ENCODE measurements at regions not wholly inside any gene's neighbourhood (a gene's known extent, or its start where the extent isn't known, plus 50 kb on each side); places are given as distances from the start of the nearest gene placed in this dataset.

- DNase-seq = no peak
These were observed 1825.1 kb upstream of the IGFBP7 start for GRCh38 chr4:58935332-58935731.

- no peak for DNase-seq
These were observed 1826.3 kb upstream of the IGFBP7 start for GRCh38 chr4:58936436-58936835.

DNA sequence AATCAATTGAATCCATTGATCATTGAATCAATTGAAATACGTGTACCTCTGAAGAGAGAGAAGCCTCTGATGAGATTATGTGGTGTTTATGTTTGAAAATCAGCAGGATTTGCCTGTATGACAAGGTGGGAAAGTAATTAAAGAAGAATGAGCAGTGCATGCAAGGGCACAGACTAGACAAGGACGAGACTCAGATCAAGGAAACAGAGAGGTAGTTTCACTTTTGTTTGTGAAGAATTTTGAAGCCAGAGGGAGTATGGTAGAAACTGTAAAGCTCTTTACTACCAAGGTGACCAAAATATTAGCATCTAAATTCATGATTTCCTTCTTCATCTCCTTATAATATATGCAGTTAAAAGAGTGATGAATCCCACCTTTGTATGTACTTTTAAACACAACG, 1830.0 kb upstream of the IGFBP7 start:
- no peak for DNase-seq

DNA sequence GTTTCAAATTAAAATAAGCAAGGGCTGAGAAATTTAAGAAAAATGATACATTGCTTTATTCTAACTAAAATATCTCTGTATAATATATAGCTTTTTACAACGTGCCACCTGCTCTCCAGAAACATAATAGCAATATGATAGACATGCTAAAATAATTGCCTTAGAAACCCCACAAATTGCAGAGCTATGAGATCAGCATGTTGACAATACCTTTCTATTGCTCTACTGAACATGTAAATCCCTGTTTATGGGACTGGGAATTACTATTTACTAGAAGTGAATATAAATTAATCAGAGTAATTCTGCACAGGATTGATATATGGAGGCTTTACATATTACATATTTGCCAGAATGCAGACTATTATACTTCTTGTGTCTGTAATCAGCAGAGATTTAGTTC, 1831.1 kb upstream of the IGFBP7 start:
- no peak for DNase-seq

DNA sequence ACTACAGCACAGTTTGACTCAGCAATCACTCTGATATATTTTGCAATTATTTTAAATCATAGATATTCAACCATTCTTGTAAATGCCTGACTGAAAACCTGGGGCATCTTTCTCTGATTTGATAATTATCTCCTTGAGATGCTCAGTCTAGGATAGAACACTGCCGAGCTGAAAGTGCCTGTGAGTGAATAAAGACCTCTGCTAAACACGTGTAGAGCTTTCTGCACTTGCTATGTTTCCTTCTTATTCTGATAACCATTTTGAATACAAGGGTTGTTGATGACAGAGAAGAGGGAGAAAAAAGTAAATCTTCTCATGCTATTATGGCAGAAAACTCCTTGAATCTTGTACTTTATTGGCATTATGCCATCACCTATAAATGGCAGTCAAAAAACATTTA, 1843.4 kb upstream of the IGFBP7 start:
- DNase-seq = no peak

- no peak for DNase-seq
These were observed 1847.5 kb upstream of the IGFBP7 start for GRCh38 chr4:58957711-58958110.

- DNase-seq = no peak
These were observed 1851.1 kb upstream of the IGFBP7 start for GRCh38 chr4:58961283-58961682.

DNA sequence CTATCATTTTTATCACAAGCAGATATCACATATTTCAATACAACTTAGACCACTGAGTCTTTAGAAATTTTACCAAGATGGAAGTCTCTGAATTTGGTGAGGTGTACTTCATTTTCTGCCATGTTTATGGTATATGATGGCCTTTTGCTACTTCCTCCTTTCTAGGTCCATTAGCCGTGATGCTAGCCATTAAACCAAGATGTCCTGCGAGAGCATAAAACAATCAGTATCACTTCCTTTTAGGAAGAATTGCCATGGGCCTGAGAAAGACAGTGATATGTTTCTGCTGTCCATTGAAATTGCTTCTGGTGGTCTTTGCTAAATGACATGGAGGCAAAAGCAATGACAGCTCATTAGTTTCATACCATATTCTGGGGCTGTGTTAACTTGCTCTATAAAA, 1851.7 kb upstream of the IGFBP7 start:
- no peak for DNase-seq

GRCh38 chr4:58962424-58962823, 1852.2 kb upstream of the IGFBP7 start:
- no peak for DNase-seq

GRCh38 chr4:58981828-58982227, 1871.6 kb upstream of the IGFBP7 start:
- no peak for DNase-seq

DNA sequence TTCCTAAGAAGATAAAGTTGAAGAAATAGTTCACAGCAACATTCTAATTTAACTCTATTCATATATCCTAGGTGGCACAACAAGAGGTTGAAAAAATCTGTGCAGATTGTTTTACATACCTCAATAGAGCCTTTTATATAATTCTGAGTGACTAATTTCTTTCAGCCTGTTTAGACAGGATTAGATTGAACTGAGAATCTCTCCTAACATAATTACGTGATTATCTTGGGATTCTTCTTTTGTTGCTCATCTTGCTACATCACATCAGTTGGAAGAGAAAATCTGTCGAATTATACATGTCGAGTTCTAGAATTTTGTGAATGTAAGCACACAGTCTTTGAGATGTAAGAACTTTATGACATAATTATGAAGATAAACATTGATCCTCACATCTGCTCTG, 1873.7 kb upstream of the IGFBP7 start:
- no peak for DNase-seq

GRCh38 chr4:59002148-59002547, 1892.0 kb upstream of the IGFBP7 start:
- DNase-seq = no peak

DNA sequence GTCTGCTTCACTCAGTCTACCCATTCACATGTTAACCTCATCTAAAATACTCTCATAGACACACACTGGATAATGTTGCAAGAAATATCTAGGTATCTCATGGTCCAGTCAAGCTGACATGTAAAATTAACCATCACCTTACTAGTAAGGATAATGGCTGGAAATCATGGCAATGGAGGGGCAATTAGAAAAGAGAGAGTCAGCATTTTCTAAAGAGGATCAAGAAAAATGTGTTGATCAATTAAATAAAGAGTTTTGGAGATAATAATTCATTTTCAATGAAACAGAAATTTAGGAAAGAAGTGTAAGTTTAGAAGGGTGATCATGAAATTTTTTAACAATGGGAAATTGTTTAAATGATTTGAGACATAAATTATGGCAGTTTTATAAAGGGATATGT, 1914.1 kb upstream of the IGFBP7 start:
- DNase-seq = no peak

- no peak for DNase-seq
These were observed 1927.6 kb upstream of the IGFBP7 start for GRCh38 chr4:59037812-59038211.

GRCh38 chr4:59039046-59039445, 1928.9 kb upstream of the IGFBP7 start:
- DNase-seq = no peak

- no peak for DNase-seq
These were observed 1934.2 kb upstream of the IGFBP7 start for GRCh38 chr4:59044286-59044900.

DNA sequence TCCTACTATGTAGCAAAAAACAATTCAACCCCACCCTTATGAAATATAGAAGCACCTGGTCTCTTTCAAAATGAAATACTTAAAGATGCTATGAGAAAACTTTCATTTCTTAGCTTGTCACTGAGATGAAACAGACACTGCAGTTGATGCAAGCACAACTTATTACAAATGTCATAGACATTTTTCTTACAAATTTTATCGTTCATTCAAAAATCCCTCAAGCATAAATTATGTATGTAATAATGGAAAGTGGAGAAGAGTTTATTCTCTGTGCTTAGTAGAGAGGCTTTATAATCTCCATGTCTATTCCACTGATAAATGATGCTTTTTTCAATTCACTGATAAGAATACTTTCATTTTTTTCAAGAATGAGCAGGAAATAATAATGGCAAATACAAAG, 1943.9 kb upstream of the IGFBP7 start:
- DNase-seq = no peak

DNA sequence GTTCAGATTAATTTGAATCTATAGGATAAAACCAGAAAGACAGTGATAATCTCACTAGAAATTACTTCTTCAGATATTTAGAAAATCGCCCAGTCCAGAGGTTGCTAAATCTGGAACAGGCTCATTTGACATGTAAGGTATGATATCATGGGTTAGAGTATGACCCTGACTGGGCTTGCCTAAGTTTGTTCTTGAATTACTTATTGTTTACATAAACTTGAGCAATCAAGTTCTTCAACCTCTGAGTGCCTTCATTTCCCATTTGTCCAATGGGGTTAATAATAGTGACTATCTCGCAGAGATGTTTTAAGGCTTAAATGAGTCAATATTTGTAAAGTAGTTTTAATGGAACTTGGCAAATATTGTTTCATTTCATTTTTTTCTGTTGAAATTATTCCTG, 1947.6 kb upstream of the IGFBP7 start:
- DNase-seq = no peak

- no peak for DNase-seq
These were observed 1948.4 kb upstream of the IGFBP7 start for GRCh38 chr4:59058543-59058942.

GRCh38 chr4:59060002-59060846, 1950.0 kb upstream of the IGFBP7 start:
- DNase-seq = no peak

DNA sequence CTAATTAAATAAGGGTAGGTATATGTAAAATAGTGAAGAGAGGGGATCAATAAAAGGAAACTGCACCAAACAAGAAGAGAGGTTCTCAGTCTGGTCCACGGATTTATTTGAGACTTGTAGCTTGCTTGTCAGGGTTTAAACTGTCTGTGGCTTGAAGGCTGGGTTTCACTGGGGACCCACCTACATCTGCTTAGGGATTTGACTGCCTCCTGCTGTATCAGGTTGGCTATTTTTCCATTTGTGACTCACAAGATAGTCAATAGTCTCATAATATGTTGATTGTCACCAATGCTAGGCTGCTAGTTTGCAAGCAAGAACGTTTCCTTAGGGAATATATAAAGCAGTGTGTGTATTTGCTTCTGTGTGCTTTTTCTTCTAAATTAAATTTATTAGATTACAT, 1950.7 kb upstream of the IGFBP7 start:
- no peak for DNase-seq

DNA sequence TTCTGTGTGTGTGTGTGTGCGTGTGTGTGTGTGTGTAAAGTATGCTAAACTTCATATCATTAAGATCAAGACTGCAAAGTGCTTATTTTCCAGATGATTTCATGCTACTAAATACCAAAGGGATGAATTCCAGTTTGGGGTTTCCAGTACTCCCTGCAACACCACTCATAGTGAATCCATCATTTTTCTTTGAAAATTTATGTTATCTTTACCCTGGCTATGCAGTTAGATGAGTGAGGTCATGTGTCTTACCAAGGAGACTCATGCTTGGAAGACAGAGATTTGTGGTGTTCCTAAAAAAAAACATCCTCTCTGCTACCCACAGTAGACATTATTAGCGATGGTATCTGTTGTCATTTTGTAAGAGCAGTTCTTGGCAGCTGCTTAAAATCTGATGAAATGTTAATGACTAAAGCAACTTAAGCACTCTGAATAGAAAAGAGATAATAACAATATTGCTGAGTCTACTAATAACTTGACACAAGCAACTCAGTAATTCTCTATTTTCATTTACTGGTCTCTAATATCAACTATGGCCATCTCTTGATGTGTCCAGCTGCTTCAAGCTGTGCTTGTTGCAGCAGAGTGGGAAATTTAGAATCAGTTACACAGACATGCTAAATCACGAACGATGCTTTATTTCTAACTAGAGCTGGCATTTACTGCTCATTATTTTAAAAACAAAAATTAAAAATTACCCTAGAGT, 1953.0 kb upstream of the IGFBP7 start:
- no peak for DNase-seq

DNA sequence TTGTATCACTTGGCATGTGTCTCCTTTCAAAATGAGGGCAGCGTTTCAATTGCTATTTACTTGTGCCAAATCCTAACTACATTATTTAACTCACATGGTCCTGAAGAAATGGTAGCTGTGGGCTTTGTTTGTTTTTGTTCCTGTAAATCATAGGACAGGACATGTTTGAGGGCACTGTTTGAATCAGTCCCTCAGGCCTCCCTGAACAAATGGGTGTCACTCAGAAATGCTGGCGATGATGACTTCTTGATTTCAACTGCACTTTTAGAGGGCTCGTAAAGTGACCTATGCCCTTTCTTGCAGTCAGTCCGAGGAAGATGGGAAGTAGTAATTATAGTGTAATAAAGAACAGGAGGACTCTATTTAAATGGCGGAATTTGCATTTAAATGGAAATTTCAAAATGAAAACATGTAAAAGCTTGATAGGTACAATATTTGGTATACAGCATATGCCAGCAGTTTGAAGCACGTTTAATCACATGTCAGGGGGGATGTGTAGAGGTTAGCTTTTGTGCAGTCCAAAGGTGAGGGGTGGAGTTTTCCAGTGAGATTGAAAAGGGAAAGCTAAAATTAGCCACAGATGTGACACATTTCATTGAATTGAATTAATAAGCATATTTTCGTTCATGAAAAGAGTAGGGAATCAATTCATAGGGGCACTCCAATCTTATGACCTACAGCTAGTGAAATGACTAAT, 1958.7 kb upstream of the IGFBP7 start:
- no peak for DNase-seq

DNA sequence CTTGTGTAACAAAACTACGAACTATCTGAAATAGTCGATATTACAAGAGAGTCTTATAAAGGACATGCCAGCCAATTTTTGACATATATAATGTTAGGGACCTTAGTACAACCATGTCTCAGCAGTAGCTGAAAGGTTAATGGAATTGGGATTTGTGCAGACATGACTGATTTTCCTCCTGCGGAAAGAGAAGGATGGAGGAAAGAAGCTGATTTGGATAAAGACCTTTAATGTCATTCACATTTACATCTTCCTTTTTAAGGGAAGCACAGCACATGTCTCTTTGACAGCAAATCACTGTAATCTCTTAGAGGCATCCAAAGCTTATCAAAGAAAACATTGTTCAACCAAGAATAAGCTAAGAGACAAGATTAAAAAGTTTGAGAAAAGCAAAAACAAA, 1976.2 kb upstream of the IGFBP7 start:
- DNase-seq = no peak

Measured in NCI-H510A (cell line).